GM19351 (cell line): ENCODE measurements at regions not wholly inside any gene's neighbourhood (a gene's known extent, or its start where the extent isn't known, plus 50 kb on each side); places are given as distances from the start of the nearest gene placed in this dataset.
A peak's percentile ranks its signal among the peaks of the same experiment; 100 is the strongest.

Experiments used
- ATAC-seq: cut with Tn5 transposase; IDR thresholded peaks from one replicate; pipeline ENCODE4 v1.9.1; 2021; ENCODE audit warnings: mild to moderate bottlenecking, moderate library complexity; ENCODE audit not compliant: unreplicated experiment

GRCh38 chr13:52931539-52932431 is 83.3 kb upstream of the PCDH8 start:
- ATAC-seq, result no peak

GRCh38 chr13:52931131-52931530 is 82.7 kb upstream of the PCDH8 start:
- no peak for ATAC-seq

- ATAC-seq, result no peak
Measured at GRCh38 chr13:52929846-52930245, 81.4 kb upstream of the PCDH8 start.

- no peak for ATAC-seq
Measured at GRCh38 chr13:52926971-52927370, 78.5 kb upstream of the PCDH8 start.

GRCh38 chr13:52925775-52926285 is 77.4 kb upstream of the PCDH8 start:
- no peak for ATAC-seq

- no peak for ATAC-seq
Measured at GRCh38 chr13:52925251-52925650, 76.8 kb upstream of the PCDH8 start.

- ATAC-seq, result no peak
Measured at GRCh38 chr13:52924289-52925148, 76.1 kb upstream of the PCDH8 start.

GRCh38 chr13:52922961-52923360 is 74.5 kb upstream of the PCDH8 start:
- ATAC-seq, result no peak

GRCh38 chr13:52921194-52921593 is 72.8 kb upstream of the PCDH8 start:
- ATAC-seq, result peak; percentile 99

- no peak for ATAC-seq
Measured at GRCh38 chr13:52916486-52916990, 68.1 kb upstream of the PCDH8 start.

- ATAC-seq, result no peak
Measured at GRCh38 chr13:52911340-52911739, 62.9 kb upstream of the PCDH8 start.

GRCh38 chr13:52910318-52910717 is 61.9 kb upstream of the PCDH8 start:
- peak; percentile 84 for ATAC-seq

GRCh38 chr13:52906122-52906903 is 57.9 kb upstream of the PCDH8 start:
- no peak for ATAC-seq

GRCh38 chr13:52905701-52906100 is 57.3 kb upstream of the PCDH8 start:
- ATAC-seq, result no peak

GRCh38 chr13:52903320-52903719 is 54.9 kb upstream of the PCDH8 start:
- peak; percentile 100 for ATAC-seq

- ATAC-seq, result no peak
Measured at GRCh38 chr13:52899206-52899605, 50.8 kb upstream of the PCDH8 start.
